ENCODE measurements at regions not wholly inside any gene's neighbourhood (a gene's known extent, or its start where the extent isn't known, plus 50 kb on each side); places are given as distances from the start of the nearest gene placed in this dataset.

DNA sequence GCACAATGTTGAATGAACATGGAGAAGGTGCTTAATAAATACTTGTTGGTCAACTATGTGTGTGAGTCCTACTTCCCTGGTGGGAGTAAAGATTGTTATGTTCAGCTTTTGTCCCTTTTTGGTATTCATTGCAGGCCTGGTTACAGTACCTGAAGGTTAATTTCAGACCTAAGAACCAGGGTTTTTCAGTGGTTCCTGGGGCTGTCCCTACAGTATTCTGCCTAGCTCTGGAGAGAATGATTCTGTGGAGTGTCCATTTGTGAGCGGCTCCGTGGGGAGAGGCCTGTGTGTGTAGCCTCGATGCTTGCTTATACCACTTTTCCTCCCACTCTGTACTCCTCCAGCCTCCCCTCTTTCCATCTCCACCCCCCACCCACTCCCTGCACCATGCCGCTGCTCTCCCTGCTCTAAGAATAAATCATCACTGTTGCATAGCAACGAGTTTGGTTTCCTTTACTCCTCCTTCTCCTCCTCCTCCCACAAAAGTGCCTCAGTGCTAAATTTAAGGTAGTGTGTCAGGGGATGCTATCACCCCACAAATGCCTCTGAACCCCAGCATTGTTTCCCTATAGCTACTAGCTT, 150.6 kb upstream of the ROPN1 start:
- ChIA-PET POLR2A (no interaction called here), CTCF (interaction anchor here (1.2 kb wide), 1 partner anchor 9 kb away, joined by 3 read pairs; no protein-coding TSS in a partner anchor)
- peak; percentile 11 for DNase-seq (ENCODE audit: extremely low spot score)
- TF ChIP-seq, protein P1, sequence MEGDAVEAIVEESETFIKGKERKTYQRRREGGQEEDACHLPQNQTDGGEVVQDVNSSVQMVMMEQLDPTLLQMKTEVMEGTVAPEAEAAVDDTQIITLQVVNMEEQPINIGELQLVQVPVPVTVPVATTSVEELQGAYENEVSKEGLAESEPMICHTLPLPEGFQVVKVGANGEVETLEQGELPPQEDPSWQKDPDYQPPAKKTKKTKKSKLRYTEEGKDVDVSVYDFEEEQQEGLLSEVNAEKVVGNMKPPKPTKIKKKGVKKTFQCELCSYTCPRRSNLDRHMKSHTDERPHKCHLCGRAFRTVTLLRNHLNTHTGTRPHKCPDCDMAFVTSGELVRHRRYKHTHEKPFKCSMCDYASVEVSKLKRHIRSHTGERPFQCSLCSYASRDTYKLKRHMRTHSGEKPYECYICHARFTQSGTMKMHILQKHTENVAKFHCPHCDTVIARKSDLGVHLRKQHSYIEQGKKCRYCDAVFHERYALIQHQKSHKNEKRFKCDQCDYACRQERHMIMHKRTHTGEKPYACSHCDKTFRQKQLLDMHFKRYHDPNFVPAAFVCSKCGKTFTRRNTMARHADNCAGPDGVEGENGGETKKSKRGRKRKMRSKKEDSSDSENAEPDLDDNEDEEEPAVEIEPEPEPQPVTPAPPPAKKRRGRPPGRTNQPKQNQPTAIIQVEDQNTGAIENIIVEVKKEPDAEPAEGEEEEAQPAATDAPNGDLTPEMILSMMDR (IDR thresholded peaks at IDR 0.05; ENCODE audit: control extremely low read depth, extremely low read depth, low read depth, missing control alignments): no peak

DNA sequence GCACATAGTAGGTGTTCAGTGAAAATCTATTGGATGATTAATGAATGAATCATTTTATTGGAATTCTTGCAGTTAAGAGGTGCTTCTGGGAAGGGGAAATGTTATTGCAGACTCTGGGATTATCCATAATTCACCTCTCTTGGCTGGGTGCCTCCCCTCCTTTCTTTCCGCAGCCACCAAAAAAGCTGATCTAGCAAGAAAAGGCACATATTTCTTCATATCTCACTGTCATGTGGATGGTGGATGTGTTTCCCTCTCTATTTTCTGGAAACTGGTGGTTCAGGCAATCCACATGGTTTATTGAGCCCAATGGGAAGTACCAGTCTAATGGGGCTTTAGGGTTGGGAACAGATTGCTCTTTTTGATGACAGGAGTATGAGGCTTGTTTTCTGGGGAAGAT, 151.1 kb upstream of the ROPN1 start:
- no peak for DNase-seq (ENCODE audit: extremely low spot score)
- ChIA-PET POLR2A (no interaction called here), CTCF (interaction anchor here (1.2 to 1.6 kb wide), 2 partner anchors 10 to 15 kb away, joined by 3 to 5 read pairs; no protein-coding TSS in a partner anchor)
- TF ChIP-seq, protein P1 (IDR thresholded peaks at IDR 0.05; ENCODE audit: control extremely low read depth, extremely low read depth, low read depth, missing control alignments): no peak

DNA sequence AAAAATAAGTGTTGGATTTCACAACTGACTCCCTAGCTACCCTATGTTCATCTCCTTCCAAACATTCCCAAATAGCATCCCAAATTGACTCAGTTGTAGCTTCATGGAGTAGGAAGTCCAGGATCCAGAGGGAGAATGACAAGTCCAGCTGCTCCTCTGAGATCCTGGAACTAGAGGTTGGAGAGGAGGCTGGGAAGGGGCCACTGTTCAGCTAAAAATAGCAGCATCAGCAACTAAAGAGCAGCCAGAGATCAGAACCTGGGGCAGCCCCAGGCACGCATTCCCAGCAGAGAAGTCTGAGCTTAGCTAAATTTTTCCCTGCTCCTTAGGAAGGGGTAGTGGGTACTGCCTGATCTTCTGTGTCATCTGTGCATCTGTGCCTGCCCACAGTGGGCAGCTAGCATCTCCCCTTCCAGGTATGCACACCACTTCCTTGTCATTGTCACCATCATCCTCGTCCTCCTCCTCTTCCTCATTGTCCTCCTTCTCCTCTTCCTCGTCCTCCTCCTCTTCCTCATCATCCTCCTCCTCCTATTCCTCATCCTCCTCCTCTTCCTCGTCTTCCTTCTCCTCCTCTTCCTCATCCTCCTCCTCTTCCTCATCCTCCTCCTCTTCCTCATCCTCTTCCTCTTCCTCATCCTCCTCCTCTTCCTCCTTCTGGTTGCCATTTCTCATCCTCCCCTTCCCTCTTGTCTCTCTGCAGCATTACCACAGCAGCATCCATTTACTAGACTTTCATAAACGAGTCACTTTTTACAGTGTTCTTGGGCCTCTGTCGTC, 152.3 kb upstream of the ROPN1 start:
- TF ChIP-seq, protein P1 (IDR thresholded peaks at IDR 0.05; ENCODE audit: control extremely low read depth, extremely low read depth, low read depth, missing control alignments): no peak
- ChIA-PET POLR2A (no interaction called here), CTCF (interaction anchor here (1.6 kb wide), 1 partner anchor 16 kb away, joined by 5 read pairs; no protein-coding TSS in a partner anchor)
- no peak for DNase-seq (ENCODE audit: extremely low spot score)

DNA sequence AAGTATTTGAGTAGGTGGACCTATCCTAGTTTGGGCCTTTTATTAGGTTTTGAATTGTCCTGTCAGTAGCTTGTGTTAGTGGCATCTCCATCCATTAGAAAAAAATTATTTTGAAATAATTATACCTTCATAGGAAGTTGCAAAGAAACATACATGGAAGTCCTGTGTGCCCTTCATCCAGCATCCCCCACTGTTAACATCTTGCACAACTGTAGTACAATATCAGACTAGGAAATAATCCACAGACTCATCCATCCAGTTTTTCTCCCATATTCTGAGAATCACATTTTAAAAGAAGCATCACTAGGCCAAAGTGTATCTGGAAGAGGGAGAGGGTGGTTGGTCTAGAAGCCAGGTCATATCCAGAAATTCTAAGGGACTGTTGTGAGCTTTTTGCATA, 155.5 kb upstream of the ROPN1 start:
- TF ChIP-seq, protein P1 (IDR thresholded peaks at IDR 0.05; ENCODE audit: control extremely low read depth, extremely low read depth, low read depth, missing control alignments): no peak
- DNase-seq (ENCODE audit: extremely low spot score): no peak
- ChIA-PET POLR2A (no interaction called here), CTCF (no interaction called here)

DNA sequence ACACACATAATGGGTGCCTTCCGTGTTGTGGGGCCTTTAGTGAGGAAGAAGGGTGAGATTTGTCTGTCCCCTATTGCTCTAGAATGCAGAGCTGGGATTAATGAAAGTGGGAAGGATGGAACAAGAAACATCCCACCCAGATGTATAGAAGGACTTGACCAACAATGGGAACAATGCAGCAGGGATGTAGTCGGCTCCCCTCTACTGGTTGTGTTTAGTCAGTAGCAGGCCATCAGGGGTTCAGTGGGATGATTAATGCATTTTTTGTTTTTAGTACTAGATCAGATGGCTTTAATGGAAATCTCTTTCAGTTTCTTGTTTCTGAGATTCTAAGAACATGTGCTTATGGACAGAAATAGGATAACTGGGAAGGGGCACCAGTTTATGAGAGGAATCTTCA, 156.0 kb upstream of the ROPN1 start:
- DNase-seq (ENCODE audit: extremely low spot score): no peak
- CTCF ChIA-PET: no interaction called here
- POLR2A ChIA-PET: no interaction called here
- TF ChIP-seq, protein P1 (IDR thresholded peaks at IDR 0.05; ENCODE audit: control extremely low read depth, extremely low read depth, low read depth, missing control alignments): no peak

DNA sequence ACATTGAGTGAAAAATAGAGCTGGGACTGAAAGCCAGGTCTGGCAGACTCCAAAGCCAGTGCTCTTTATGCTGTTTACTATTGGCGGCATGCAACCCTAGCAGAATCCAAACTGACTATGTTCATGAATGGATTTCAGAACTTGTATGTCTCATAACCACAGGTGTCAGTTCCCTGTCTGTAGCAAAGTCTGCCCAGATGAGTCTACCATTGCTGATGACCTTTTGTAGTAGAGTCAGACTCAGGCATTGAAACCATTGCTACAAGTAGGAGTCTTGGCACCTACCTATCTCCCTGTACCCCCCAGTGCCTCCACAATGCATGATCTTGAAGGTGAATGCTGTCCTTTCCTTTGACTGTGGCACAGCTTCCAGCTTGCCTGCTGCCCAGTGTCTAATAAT, 157.2 kb upstream of the ROPN1 start:
- ChIA-PET POLR2A (no interaction called here), CTCF (interaction anchor here (1.5 kb wide), 1 partner anchor 69 kb away, joined by 3 read pairs; no protein-coding TSS in a partner anchor)
- TF ChIP-seq, protein P1 (IDR thresholded peaks at IDR 0.05; ENCODE audit: control extremely low read depth, extremely low read depth, low read depth, missing control alignments): no peak
- no peak for DNase-seq (ENCODE audit: extremely low spot score)

Data from GM10248 (cell line).